GM23338 (cell line): ENCODE measurements at regions not wholly inside any gene's neighbourhood (a gene's known extent, or its start where the extent isn't known, plus 50 kb on each side); places are given as distances from the start of the nearest gene placed in this dataset.

ENCODE experiments used
- CREB1 ChIP-seq: fragments of 250-450 bp; sonication (Bioruptor Pico); IDR thresholded peaks from 2 replicates; pipeline ENCODE4 v1.5.0; 2020; ENCODE audit warnings: low read depth, mild to moderate bottlenecking, moderate library complexity
- CTCF ChIP-seq, 2 experiments: fragments of 200-600 bp in 1 of 2; sonication (generic) in 1 of 2; conservative IDR thresholded peaks; 2 replicates each; pipeline versions ENCODE4 v1.5.1 to v1.6.1; 2016 to 2017; ENCODE audit warnings: antibody characterized with exemption in 2 of 2, low read depth in 2 of 2, mild to moderate bottlenecking in 2 of 2, moderate library complexity in 1 of 2
- EZH2 ChIP-seq: fragments of 200-600 bp; sonication (generic); IDR thresholded peaks from one replicate; pipeline ENCODE4 v1.8.0; 2017; ENCODE audit warnings: antibody characterized with exemption, mild to moderate bottlenecking, low read depth; ENCODE audit not compliant: unreplicated experiment
- EZH2phosphoT487 ChIP-seq: fragments of 200-600 bp; sonication (generic); IDR thresholded peaks from one replicate; pipeline ENCODE4 v1.8.1; 2018; ENCODE audit warnings: antibody characterized with exemption; ENCODE audit not compliant: unreplicated experiment
- JUNB ChIP-seq: IDR thresholded peaks from one replicate; pipeline ENCODE4 v1.6.1; 2016; ENCODE audit warnings: antibody characterized with exemption; ENCODE audit not compliant: unreplicated experiment
- POLR2AphosphoS5 ChIP-seq: IDR thresholded peaks from 2 replicates; pipeline ENCODE4 v1.6.1; 2016; ENCODE audit warnings: antibody characterized with exemption, low read depth
- REST ChIP-seq: IDR thresholded peaks from one replicate; pipeline ENCODE4 v1.6.1; 2018; ENCODE audit warnings: antibody characterized with exemption; ENCODE audit not compliant: unreplicated experiment
- ZNF114 ChIP-seq: fragments of 250-450 bp; sonication (Bioruptor Pico); IDR thresholded peaks from 2 replicates; pipeline ENCODE4 v1.5.0; 2020; ENCODE audit warnings: mild to moderate bottlenecking, moderate library complexity
- ZNF462 ChIP-seq: fragments of 250-450 bp; sonication (Bioruptor Pico); IDR thresholded peaks from 2 replicates; pipeline ENCODE4 v1.5.0; 2020; ENCODE audit warnings: mild to moderate bottlenecking, moderate library complexity

GRCh38 chr22:22044153-22044552 is 61.6 kb upstream of the TOP3B start:
- TF ChIP-seq CTCF (conservative IDR thresholded peaks at IDR 0.05; ENCODE audit: low read depth in 2 of 2) (no peak), CREB1 (CRISPR knock-in tag) (no peak), EZH2phosphoT487 (no peak), EZH2 (no peak), REST (no peak), ZNF114 (CRISPR knock-in tag) (no peak), POLR2AphosphoS5 (no peak), JUNB (no peak), ZNF462 (CRISPR knock-in tag) (no peak)
